Loucy (cell line): ENCODE measurements at regions not wholly inside any gene's neighbourhood (a gene's known extent, or its start where the extent isn't known, plus 50 kb on each side); places are given as distances from the start of the nearest gene placed in this dataset.

Experiments
- H2AFZ ChIP-seq: fragments of 200-600 bp; sonication (generic); 2 replicates; pipeline ENCODE4 v1.6.0; 2016; ENCODE audit warnings: antibody characterized with exemption, mild to moderate bottlenecking, low read length, moderate library complexity
- H3F3A ChIP-seq: fragments of 200-600 bp; 2 replicates; pipeline ENCODE4 v1.6.0; 2016; ENCODE audit warnings: antibody characterized with exemption, low read depth, mild to moderate bottlenecking
- H3K27me3 ChIP-seq: fragments of 200-600 bp; sonication (generic); 2 replicates; pipeline ENCODE4 v1.6.1; 2014; ENCODE audit warnings: low read length, mild to moderate bottlenecking; ENCODE audit not compliant: insufficient read depth, poor library complexity, severe bottlenecking
- H3K36me3 ChIP-seq: fragments of 200-600 bp; sonication (generic); 2 replicates; pipeline ENCODE4 v1.6.1; 2016; ENCODE audit warnings: low read length; ENCODE audit not compliant: insufficient read depth
- H3K4me1 ChIP-seq: fragments of 200-600 bp; sonication (generic); 2 replicates; pipeline ENCODE4 v1.5.1; 2014; ENCODE audit warnings: low read length, mild to moderate bottlenecking; ENCODE audit not compliant: insufficient read depth, poor library complexity, severe bottlenecking
- H3K4me2 ChIP-seq: fragments of 200-600 bp; sonication (generic); 2 replicates; pipeline ENCODE4 v1.6.0; 2014; ENCODE audit warnings: antibody characterized with exemption, low read length, low read depth, mild to moderate bottlenecking; ENCODE audit not compliant: poor library complexity, severe bottlenecking
- H3K4me3 ChIP-seq: fragments of 200-600 bp; sonication (generic); 2 replicates; pipeline ENCODE4 v1.5.1; 2014; ENCODE audit warnings: low read length, mild to moderate bottlenecking, mixed read lengths; ENCODE audit not compliant: poor library complexity, severe bottlenecking
- H3K79me2 ChIP-seq: fragments of 200-600 bp; sonication (generic); 2 replicates; pipeline ENCODE4 v1.6.1; 2014; ENCODE audit warnings: low read length; ENCODE audit not compliant: insufficient read depth
- H3K9ac ChIP-seq: fragments of 200-600 bp; sonication (generic); 2 replicates; pipeline ENCODE4 v1.6.0; 2014; ENCODE audit warnings: mild to moderate bottlenecking, low read depth, low read length, moderate library complexity; ENCODE audit not compliant: poor library complexity, severe bottlenecking
- H3K9me2 ChIP-seq: fragments of 200-600 bp; sonication (generic); replicated peaks from 2 replicates; pipeline ENCODE4 v1.6.1; 2016; ENCODE audit warnings: low read depth, low read length, mixed read lengths
- H3K9me3 ChIP-seq: fragments of 200-600 bp; sonication (generic); 2 replicates; pipeline ENCODE4 v1.6.1; 2014; ENCODE audit warnings: mild to moderate bottlenecking, antibody characterized with exemption, low read length, low read depth; ENCODE audit not compliant: insufficient read depth
- H4K20me1 ChIP-seq: fragments of 200-600 bp; sonication (generic); 2 replicates; pipeline ENCODE4 v1.6.0; 2014; ENCODE audit warnings: antibody characterized with exemption, low read length, mild to moderate bottlenecking; ENCODE audit not compliant: insufficient read depth, poor library complexity, severe bottlenecking
- CTCF ChIP-seq: fragments of 200-600 bp; sonication (generic); conservative IDR thresholded peaks from 2 replicates; pipeline ENCODE4 v1.5.1; 2014; ENCODE audit warnings: mild to moderate bottlenecking, antibody characterized with exemption, low read length
- EZH2phosphoT487 ChIP-seq: fragments of 200-600 bp; IDR thresholded peaks from 2 replicates; pipeline ENCODE4 v1.6.1; 2018; ENCODE audit warnings: antibody characterized with exemption, mild to moderate bottlenecking, moderate library complexity, borderline replicate concordance

GRCh38 chr1:14181191-14181795, 417.2 kb upstream of the KAZN start:
- no peaks in the 10 kb centered on the region for H3K27me3 ChIP-seq
- no peak overlapping the region for H3K9ac ChIP-seq
- H2AFZ ChIP-seq, result no peak overlapping the region

GRCh38 chr1:14182856-14183255, 415.6 kb upstream of the KAZN start:
- Histone ChIP-seq H3F3A (no peaks in the 10 kb centered on the region), H3K4me3 (no peak overlapping the region), H3K9me2 (no peaks in the 10 kb centered on the region), H3K4me2 (no peak overlapping the region), H2AFZ (no peak overlapping the region), H4K20me1 (no peaks in the 10 kb centered on the region), H3K27me3 (no peaks in the 10 kb centered on the region), H3K4me1 (no peaks in the 10 kb centered on the region), H3K36me3 (no peaks in the 10 kb centered on the region), H3K9me3 (no peaks in the 10 kb centered on the region), H3K9ac (no peak overlapping the region), H3K79me2 (no peaks in the 10 kb centered on the region)
- no peak for TF ChIP-seq EZH2phosphoT487
- TF ChIP-seq CTCF, result no peak

More at GRCh38 chr1:14181191-14181795, 417.2 kb upstream of the KAZN start:
- H3K36me3 ChIP-seq, result no peaks in the 10 kb centered on the region
- TF ChIP-seq EZH2phosphoT487, result no peak
- TF ChIP-seq CTCF, result no peak
- no peak overlapping the region for H3K4me2 ChIP-seq
- H3K4me3 ChIP-seq, result no peak overlapping the region
- H4K20me1 ChIP-seq, result no peaks in the 10 kb centered on the region
- no peaks in the 10 kb centered on the region for H3K9me3 ChIP-seq
- no peaks in the 10 kb centered on the region for H3K4me1 ChIP-seq
- H3K79me2 ChIP-seq, result no peaks in the 10 kb centered on the region
- H3K9me2 ChIP-seq, result no peaks in the 10 kb centered on the region
- no peaks in the 10 kb centered on the region for H3F3A ChIP-seq

GRCh38 chr1:14183329-14183728, 415.2 kb upstream of the KAZN start:
- H3K27me3 ChIP-seq, result no peaks in the 10 kb centered on the region
- no peaks in the 10 kb centered on the region for H3K36me3 ChIP-seq
- TF ChIP-seq EZH2phosphoT487, result no peak
- TF ChIP-seq CTCF, result no peak
- H3K4me3 ChIP-seq, result no peak overlapping the region
- H3F3A ChIP-seq, result no peaks in the 10 kb centered on the region
- H3K4me1 ChIP-seq, result no peaks in the 10 kb centered on the region
- no peaks in the 10 kb centered on the region for H3K9me3 ChIP-seq
- H2AFZ ChIP-seq, result no peak overlapping the region
- no peak overlapping the region for H3K9ac ChIP-seq
- no peak overlapping the region for H3K4me2 ChIP-seq
- H3K79me2 ChIP-seq, result no peaks in the 10 kb centered on the region
- no peaks in the 10 kb centered on the region for H4K20me1 ChIP-seq
- H3K9me2 ChIP-seq, result no peaks in the 10 kb centered on the region
